Gastrocnemius medialis (tissue), 4 donors: ENCODE measurements at regions not wholly inside any gene's neighbourhood (a gene's known extent, or its start where the extent isn't known, plus 50 kb on each side); places are given as distances from the start of the nearest gene placed in this dataset.

ENCODE experiments used
- POLR2A ChIP-seq, 2 donors: fragments of 450-650 bp; IDR thresholded peaks; one replicate each; pipeline ENCODE4 v1.6.1; 2017; ENCODE audit warnings: antibody characterized with exemption in 2 of 2, mild to moderate bottlenecking in 2 of 2, moderate library complexity in 2 of 2
- TF ChIP-seq, protein P1 (sequence below), 5 experiments: fragments of 450-650 bp in 3 of 5; fragments of 200-600 bp in 2 of 5; sonication (generic) in 2 of 5; IDR thresholded peaks in 4 of 5; conservative IDR thresholded peaks in 1 of 5; 1 replicate in 4 of 5; 2 replicates in 1 of 5; pipeline ENCODE4 v1.5.1; 2016 to 2019; ENCODE audit warnings: antibody characterized with exemption in 5 of 5, mild to moderate bottlenecking in 3 of 5, moderate library complexity in 3 of 5

DNA sequence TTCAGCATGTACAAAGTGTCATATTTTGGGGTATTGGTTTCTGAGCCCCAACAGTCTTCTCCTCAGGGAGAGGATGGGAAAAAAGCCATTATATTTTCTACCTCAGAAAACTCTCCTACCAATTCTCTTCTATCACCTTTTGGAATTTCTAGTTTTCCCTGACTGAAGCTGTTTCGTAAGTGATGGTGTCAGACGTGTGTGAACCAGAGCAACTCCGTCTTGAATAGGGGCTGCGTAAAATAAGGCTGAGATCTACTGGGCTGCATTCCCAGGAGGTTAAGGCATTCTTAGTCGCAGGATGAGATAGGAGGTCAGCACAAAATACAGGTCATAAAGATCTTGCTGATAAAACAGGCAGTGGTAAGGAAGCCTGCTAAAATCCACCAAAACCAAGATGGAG lies 197.3 kb upstream of the C9orf72 start:
- TF ChIP-seq, protein P1, sequence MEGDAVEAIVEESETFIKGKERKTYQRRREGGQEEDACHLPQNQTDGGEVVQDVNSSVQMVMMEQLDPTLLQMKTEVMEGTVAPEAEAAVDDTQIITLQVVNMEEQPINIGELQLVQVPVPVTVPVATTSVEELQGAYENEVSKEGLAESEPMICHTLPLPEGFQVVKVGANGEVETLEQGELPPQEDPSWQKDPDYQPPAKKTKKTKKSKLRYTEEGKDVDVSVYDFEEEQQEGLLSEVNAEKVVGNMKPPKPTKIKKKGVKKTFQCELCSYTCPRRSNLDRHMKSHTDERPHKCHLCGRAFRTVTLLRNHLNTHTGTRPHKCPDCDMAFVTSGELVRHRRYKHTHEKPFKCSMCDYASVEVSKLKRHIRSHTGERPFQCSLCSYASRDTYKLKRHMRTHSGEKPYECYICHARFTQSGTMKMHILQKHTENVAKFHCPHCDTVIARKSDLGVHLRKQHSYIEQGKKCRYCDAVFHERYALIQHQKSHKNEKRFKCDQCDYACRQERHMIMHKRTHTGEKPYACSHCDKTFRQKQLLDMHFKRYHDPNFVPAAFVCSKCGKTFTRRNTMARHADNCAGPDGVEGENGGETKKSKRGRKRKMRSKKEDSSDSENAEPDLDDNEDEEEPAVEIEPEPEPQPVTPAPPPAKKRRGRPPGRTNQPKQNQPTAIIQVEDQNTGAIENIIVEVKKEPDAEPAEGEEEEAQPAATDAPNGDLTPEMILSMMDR (IDR thresholded peaks at IDR 0.05 in 4 of 5, conservative IDR thresholded peaks at IDR 0.05 in 1 of 5): no peak
- no peak for TF ChIP-seq POLR2A (IDR thresholded peaks at IDR 0.05)
